GM04503 (cell line): ENCODE measurements at regions not wholly inside any gene's neighbourhood (a gene's known extent, or its start where the extent isn't known, plus 50 kb on each side); places are given as distances from the start of the nearest gene placed in this dataset.
"Not testable (repeated sequence)": the region's sequence is repeated elsewhere in the genome, so short reads cannot be mapped to it uniquely, and the experiment has no call there.

Experiments
- DNase-seq: peaks from one replicate; pipeline ENCODE4 v3.0.0-alpha.2; 2012; ENCODE audit warnings: low read depth

DNA sequence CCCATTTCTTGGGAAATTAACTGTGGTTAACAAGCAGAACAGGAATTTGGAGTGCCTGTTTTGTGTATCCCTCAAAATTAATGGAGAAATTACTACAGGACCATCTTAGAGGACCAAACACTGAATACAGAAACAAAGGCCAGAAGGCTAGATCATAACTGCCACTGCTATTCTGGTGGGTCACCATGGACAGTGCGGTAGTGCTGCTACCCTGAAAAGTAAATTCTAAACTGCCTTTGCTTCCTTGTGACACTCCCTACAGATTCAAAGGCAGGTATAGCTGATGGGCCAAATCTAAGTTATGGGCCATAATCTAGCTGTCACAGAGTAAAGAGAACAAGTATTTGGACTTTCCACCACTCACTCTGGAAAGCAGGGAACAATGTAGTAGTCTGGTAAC is 575.8 kb upstream of the ADGRB3 start:
- DNase-seq = no peak

GRCh38 chr6:68056596-68056995 is 578.5 kb upstream of the ADGRB3 start:
- not testable (repeated sequence) for DNase-seq

DNA sequence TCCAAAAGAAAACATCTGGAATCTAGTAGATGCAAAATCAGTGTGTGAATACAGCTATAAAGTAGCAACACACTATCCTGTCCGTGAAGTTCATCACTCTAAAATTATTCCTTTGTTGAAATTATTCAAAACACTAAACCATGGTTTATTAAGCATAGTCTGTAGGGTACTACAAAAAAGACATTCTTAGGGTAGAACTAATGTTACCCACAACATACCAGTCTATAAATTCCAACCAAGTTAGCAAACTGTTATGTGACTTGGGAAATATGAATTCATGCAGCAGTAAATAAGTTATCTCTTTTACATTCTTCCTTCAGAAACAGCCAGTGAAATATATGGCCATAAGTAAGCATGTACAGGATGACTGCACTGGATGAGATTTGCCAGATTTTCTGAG is 580.3 kb upstream of the ADGRB3 start:
- DNase-seq = no peak

- no peak for DNase-seq
Observed at GRCh38 chr6:68053805-68054373, 581.2 kb upstream of the ADGRB3 start.

DNA sequence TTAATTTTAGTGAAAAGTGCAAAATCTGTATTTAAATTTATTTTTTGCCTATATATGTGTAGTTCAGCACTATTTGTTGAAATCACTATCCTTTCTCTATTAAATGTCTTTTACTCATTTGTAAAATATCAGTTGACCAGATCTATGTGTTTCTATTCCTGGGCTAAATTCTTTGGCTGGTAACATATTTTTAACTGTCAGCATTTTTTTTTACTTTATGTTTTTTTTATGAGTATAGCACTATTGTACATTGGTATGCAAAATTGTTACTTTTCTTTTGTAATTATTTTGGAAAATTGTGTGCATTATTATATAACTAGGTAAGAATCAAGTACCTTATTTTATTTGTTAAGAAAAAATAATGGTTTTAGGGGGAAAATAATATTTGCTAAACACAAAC is 582.8 kb upstream of the ADGRB3 start:
- DNase-seq = no peak

- no peak for DNase-seq
Observed at GRCh38 chr6:68049562-68049961, 585.5 kb upstream of the ADGRB3 start.

DNA sequence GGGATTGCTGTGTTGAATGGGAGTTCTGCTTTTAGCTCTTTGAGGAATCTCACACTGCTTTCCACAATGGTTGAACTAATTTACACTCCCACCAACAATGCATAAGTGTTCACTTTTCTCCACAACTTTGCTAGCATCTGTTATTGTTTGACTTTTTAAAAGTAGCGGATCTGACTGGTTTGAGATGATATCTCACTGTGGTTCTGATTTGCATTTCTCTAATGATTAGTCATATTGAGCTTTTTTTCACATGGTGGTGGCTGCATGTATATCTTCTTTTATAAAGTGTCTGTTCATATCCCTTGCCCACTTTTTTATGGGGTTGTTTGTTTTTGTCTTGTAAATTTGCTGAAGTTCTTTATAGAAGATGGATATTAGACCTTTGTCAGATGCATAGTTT is 588.3 kb upstream of the ADGRB3 start:
- DNase-seq = no peak

GRCh38 chr6:68046302-68046701 is 588.8 kb upstream of the ADGRB3 start:
- no peak for DNase-seq

DNA sequence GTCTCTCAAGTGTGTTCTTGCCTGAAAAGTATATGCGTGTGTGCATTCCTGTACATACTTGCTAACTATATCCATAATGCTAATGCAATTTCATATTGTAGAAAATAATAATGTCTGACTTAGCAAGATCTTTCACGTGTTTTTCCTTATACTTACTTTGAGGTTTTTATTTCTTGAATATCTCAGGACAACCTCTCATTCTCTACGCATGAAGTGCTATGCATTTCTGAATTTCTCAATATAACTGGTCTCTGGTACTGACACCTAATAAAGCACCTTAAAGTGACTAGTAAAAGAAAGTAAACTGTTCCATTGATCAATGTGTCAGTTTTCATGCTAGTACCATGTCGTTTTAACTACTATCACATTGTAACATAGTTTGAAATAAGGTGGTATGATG is 589.9 kb upstream of the ADGRB3 start:
- no peak for DNase-seq

- DNase-seq = no peak
Observed at GRCh38 chr6:68044264-68044663, 590.8 kb upstream of the ADGRB3 start.

GRCh38 chr6:68043122-68043398 is 592.0 kb upstream of the ADGRB3 start:
- DNase-seq = no peak

DNA sequence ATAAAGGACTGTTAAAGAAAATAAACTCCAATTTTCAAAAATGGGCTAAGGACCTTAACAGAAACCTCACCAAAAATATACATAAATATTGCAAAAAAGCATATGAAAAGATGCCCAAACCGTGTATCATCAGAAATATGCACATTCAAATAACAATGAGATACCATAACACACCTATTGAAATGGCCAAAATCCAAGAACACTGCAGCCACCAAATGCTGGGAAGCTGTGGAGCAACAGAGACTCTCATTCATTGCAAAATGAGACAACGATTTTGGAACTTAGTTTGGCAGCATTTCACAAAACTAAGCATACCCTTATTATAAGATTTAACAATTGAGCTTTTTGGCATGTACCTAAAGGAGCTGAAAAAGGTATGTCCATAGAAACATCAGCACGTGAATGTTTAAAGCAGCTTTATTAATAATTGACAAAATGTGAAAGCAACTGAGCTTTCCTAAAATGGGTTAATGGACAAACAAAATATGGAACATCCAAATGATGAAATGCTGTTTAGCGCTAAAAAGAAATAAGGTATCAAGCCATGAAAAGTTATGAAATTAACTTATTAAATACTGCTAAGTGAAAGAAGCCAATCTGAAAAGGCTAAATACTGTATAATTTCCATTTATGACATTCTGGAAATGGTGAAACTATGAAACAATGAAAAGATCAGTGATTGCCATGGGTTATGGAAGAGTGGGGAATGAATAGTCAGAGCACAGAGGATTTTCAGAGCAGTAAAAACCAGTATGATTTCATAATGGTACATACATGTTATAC is 592.6 kb upstream of the ADGRB3 start:
- DNase-seq = no peak

GRCh38 chr6:68040780-68041179 is 594.3 kb upstream of the ADGRB3 start:
- no peak for DNase-seq

DNA sequence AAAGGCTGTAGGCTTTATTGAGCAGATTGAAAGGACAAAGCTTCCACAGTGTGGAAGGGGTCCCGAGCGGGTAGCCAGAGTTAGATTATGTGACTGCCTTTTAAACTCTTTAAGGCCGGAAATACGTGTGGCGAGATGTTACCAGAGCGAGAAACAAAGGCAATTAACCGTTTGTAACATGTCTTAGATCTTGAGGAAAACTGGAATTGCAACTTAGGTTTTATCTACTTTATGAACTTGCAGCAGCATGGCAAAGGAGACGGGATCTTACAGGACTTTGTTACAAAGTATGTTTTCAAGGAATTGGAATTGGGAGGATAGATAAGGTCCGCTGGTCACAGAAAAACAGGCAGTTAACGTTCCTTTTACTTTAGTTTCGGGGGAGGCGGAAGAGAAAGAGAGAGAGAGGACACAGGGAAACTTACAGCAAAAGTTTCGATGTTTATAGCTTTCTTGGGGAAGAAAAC is 594.7 kb upstream of the ADGRB3 start:
- DNase-seq = no peak

DNA sequence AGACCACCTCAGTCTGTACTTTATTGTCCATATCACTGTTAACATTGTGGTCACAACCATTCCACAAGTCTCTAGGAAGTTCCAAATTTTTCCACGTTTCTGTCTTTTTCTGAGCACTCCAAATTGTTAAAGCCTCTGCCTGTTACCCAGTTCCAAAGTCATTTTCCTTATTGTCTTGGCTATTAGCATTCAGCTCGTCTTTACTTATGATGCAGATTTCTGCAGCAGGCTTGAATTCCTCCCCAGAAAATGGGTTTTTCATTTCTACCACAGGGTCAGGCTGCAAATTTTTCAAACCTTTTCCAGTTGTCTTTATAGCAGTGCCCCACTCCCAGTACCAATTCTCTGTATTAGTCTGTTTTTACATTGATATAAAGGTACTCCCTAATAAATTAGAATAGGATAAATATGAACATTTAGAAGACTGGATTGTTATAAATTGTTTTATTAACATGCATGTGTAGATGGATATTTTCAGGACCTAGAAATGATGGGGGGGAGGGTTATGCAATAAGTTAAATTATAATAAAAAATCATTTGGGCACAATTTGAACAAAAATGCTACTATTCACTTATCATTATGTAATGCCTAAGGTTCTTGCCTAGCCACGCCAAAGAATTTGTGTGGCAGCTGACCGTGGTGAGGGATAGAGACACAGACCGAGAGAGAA is 595.3 kb upstream of the ADGRB3 start:
- no peak for DNase-seq

DNA sequence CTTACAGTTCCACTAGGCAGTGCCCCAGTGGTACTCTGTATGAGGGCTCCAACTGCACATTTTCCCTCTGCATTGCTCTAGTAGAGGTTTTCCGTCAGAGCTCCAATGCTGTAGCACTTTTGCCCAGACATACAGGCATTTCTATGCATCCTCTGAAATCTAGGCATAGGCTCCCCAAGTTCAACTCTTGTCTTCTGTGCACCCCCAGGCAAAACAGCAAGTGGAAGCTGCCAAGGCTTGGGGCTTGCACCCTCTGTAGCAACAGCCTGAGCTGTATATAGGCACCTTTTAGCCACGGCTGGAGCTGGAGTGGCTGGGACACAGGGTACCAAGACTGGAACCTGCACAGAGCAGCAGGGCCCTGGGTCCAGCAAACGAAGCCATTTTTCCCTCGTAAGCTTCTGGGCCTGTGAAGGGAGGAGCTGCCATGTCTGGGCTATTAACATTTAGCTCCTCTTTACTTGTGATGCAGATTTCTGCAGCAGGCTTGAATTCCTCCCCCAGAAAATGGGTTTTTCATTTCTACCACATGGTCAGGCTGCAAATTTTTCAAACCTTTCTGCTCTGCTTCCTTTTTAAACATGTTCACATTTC is 596.2 kb upstream of the ADGRB3 start:
- DNase-seq = no peak

DNA sequence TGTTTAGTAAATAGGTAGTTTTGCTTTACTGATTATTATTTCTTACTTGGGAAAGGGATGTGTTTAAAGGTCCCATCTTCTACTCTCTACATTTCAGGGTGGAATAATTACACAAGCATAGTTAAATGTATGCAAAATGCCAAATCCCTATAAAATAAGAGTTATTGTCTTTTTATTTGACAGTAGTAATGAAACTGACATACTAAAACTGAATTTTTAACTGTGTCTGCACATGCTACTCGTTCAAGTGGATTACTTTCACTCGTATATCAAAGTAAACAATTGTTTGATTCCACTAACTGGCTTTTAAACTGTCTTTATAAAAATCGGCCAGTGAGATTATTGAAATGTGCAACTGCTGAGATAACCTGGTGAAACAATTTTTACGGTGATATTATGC is 602.9 kb upstream of the ADGRB3 start:
- no peak for DNase-seq

GRCh38 chr6:68031054-68031453 is 604.0 kb upstream of the ADGRB3 start:
- no peak for DNase-seq

- no peak for DNase-seq
Observed at GRCh38 chr6:68026483-68026882, 608.6 kb upstream of the ADGRB3 start.

DNA sequence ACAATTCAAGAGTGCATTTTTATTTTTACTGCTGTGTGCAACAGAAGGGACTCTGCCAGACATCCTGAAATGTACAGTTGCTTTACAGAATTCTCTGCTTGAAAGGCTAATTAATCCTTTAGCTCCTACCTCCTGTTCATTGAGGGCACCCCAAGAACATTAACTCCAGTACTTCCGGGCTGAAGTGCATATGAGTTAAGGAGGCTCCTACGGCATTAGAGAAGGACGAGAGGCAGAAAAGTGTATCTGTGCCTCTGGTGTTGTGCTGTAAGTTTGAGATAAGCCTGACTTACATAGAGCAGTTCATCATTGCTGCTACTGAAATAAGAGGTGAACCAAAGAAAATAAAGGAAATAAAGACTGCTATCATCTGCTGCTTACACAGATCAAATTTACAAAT is 609.3 kb upstream of the ADGRB3 start:
- DNase-seq = no peak

DNA sequence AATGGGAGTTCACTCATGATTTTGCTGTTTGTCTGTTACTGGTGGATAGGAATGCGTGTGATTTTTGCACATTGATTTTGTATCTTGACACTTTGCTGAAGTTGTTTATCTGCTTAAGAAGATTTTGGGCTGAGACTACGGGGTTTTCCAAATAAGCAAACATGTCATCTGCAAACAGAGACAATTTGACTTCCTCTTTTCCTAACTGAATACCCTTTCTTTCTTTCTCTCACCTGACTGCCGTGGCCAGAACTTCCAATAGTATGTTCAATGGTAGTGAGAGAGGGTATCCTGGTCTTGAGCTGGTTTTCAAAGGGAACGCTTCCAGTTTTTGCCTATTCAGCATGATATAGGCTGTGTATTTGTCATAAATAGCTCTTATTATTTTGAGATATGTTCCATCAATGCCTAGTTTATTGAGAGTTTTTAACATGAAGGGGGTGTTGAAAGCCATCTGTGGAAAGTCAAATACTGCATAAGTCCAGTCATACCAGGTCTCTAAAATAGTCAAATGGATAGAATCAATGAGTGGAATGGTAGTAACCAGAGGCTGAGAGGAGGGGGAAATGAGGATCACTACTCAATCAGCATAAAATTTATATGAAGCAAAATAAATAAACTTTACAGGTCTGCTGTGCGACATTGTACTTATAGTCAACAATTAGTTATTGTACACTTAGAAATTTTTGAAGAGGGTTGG is 610.4 kb upstream of the ADGRB3 start:
- DNase-seq = no peak

DNA sequence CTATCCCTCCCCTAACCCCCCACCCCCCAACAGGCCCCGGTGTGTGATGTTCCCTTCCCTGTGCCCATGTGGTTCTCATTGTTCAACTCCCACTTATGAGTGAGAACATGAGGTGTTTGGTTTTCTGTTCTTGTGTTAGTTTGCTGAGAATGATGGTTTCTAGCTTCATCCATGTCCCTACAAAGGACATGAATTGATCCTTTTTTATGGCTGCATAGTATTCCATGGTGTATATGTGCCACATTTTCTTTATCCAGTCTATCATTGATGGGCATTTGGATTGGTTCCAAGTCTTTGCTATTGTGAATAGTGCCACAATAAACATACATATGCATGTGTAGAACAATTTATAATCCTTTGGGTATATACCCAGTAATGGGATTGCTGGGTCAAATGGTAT is 612.1 kb upstream of the ADGRB3 start:
- DNase-seq = not testable (repeated sequence)
